ENCODE measurements at regions not wholly inside any gene's neighbourhood (a gene's known extent, or its start where the extent isn't known, plus 50 kb on each side); places are given as distances from the start of the nearest gene placed in this dataset.
A peak's percentile ranks its signal among the peaks of the same experiment; 100 is the strongest.

- DNase-seq (ENCODE audit: extremely low read depth in 1 of 11, low read depth in 9 of 11, low spot score in 4 of 11), result no peak
Observed at GRCh38 chr2:129870685-129871241, 108.7 kb upstream of the RAB6C start.

- no peak for DNase-seq (ENCODE audit: extremely low read depth in 1 of 11, low read depth in 9 of 11, low spot score in 4 of 11)
Observed at GRCh38 chr2:129872446-129872845, 107.0 kb upstream of the RAB6C start.

DNA sequence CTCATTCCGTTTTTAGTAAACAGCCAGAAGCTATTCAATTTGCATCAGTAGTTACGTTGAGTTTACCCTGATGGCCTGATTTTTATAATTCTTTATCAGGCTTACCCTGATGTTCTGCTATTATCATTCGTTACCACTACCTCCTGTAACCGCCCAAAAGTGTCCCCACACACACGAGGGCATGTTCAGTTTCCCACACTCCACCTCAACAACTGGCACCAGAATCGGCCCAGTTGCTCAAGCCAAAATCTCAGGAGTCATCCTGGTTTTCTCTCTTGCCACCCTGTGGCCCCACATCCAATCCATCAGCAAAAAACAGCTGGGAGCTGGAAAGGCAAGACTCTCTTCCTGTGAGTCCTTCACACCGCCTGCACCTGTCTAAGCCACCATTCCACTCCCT lies 102.9 kb upstream of the RAB6C start:
- DNase-seq (ENCODE audit: extremely low read depth in 1 of 11, low read depth in 9 of 11, low spot score in 4 of 11), result no peak

DNA sequence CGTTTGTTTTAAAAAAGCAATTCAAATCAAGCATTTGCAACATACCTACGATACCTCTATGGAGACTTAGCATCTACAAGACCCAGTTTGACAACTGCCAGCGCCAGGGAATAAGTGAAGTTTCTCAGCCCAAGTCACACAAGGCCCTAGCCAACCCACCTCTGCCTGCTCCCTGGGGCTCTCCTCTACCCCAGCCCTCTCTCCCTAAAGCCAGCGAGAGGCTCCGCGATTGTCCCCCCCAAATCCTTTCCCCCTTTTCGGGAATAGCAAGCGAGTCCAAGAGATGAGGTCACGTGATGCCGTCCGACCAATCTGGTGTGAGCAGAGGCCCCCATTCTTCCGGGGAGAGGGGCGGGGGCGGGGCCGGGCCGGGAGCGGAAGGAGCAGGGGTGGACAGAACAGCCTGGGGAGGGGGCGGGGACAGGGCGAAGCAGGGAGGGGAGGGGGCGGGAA lies 102.2 kb upstream of the RAB6C start:
- peak; percentile 81 to 96 (median 90) for DNase-seq (ENCODE audit: extremely low read depth in 1 of 11, low read depth in 9 of 11, low spot score in 4 of 11)

GRCh38 chr2:129877795-129878775 lies 101.4 kb upstream of the RAB6C start:
- DNase-seq (ENCODE audit: extremely low read depth in 1 of 11, low read depth in 9 of 11, low spot score in 4 of 11), result peak in 10 of 11 donors; percentile 33 to 74 (median 56)

- no peak for DNase-seq (ENCODE audit: extremely low read depth in 1 of 11, low read depth in 9 of 11, low spot score in 4 of 11)
Observed at GRCh38 chr2:129879614-129880180, 99.8 kb upstream of the RAB6C start.

- DNase-seq (ENCODE audit: extremely low read depth in 1 of 11, low read depth in 9 of 11, low spot score in 4 of 11), result no peak
Observed at GRCh38 chr2:129880309-129880708, 99.2 kb upstream of the RAB6C start.

- DNase-seq (ENCODE audit: extremely low read depth in 1 of 11, low read depth in 9 of 11, low spot score in 4 of 11), result no peak
Observed at GRCh38 chr2:129880971-129881370, 98.5 kb upstream of the RAB6C start.

- no peak for DNase-seq (ENCODE audit: extremely low read depth in 1 of 11, low read depth in 9 of 11, low spot score in 4 of 11)
Observed at GRCh38 chr2:129881786-129882396, 97.6 kb upstream of the RAB6C start.

GRCh38 chr2:129882476-129882875 lies 97.0 kb upstream of the RAB6C start:
- DNase-seq (ENCODE audit: extremely low read depth in 1 of 11, low read depth in 9 of 11, low spot score in 4 of 11), result no peak

- no peak for DNase-seq (ENCODE audit: extremely low read depth in 1 of 11, low read depth in 9 of 11, low spot score in 4 of 11)
Observed at GRCh38 chr2:129883121-129883520, 96.3 kb upstream of the RAB6C start.

GRCh38 chr2:129884221-129884786 lies 95.2 kb upstream of the RAB6C start:
- no peak for DNase-seq (ENCODE audit: extremely low read depth in 1 of 11, low read depth in 9 of 11, low spot score in 4 of 11)

GRCh38 chr2:129885735-129886134 lies 93.7 kb upstream of the RAB6C start:
- DNase-seq (ENCODE audit: extremely low read depth in 1 of 11, low read depth in 9 of 11, low spot score in 4 of 11), result no peak

DNA sequence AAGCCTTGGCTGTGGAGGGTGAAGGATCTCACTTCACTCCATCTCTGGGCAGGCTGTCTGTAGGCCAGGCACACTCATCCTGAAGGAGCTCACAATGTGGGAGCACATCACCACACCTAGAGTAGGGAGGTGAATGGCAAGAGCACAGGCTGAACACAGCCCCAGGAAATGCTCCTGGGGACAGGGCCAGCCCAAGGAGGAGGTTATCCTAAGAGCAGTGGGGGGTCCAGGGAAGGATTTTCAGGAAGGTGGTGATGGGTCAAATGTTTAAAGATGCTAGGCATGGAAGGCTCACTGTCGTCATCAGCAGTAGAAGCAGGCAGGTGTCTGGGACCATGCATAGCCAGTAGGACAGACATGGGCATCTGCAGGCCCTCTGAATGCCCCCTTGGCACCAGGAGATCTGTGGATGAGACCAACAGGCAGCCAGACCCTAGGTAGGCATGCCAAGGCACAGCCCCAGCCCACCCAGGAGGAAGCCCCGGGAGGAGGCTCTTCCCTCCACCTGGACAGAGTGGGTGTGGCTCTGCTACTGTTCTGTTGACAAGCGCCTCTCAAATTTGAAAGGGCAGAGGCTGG lies 91.7 kb upstream of the RAB6C start:
- no peak for DNase-seq (ENCODE audit: extremely low read depth in 1 of 11, low read depth in 9 of 11, low spot score in 4 of 11)

DNA sequence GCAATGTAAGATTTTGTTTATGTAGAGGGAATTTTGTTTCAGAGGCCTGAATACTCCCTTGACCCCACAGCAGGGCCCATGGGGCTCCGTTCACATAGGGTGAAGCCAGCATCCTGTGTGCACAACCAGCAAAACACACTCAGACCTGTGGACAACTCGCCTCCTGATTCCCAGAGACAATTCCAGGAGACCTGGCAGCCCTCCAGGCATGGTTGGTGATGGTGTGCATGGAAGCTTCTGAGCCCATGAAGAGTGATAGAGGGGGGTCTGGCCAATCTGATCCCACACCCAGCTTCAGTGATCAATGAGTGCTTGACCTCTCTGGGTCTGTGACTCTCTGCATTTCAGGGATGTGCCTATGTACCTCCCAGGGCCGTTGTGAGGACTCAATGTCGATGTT lies 91.0 kb upstream of the RAB6C start:
- no peak for DNase-seq (ENCODE audit: extremely low read depth in 1 of 11, low read depth in 9 of 11, low spot score in 4 of 11)

GRCh38 chr2:129888896-129889295 lies 90.6 kb upstream of the RAB6C start:
- no peak for DNase-seq (ENCODE audit: extremely low read depth in 1 of 11, low read depth in 9 of 11, low spot score in 4 of 11)

GRCh38 chr2:129891341-129892320 lies 87.8 kb upstream of the RAB6C start:
- no peak for DNase-seq (ENCODE audit: extremely low read depth in 1 of 11, low read depth in 9 of 11, low spot score in 4 of 11)

GRCh38 chr2:129892360-129892759 lies 87.1 kb upstream of the RAB6C start:
- DNase-seq (ENCODE audit: extremely low read depth in 1 of 11, low read depth in 9 of 11, low spot score in 4 of 11), result no peak
